Right lobe of liver (tissue), 4 donors: ENCODE measurements at regions not wholly inside any gene's neighbourhood (a gene's known extent, or its start where the extent isn't known, plus 50 kb on each side); places are given as distances from the start of the nearest gene placed in this dataset.

Source experiments
- POLR2A ChIP-seq: fragments of 450-650 bp; IDR thresholded peaks from one replicate; pipeline ENCODE4 v1.6.1; 2017; ENCODE audit warnings: antibody characterized with exemption, mild to moderate bottlenecking
- TF ChIP-seq, protein P1 (sequence below), 4 donors: fragments of 200-600 bp in 3 of 4; fragments of 450-650 bp in 1 of 4; IDR thresholded peaks; one replicate each; pipeline versions ENCODE4 v1.5.1 to v1.8.0; 2016 to 2022; ENCODE audit warnings: antibody characterized with exemption in 4 of 4, mild to moderate bottlenecking in 2 of 4
- donor health status: DM: no; HTN: no; CAD: no.
- donor health status: DM: no; HTN: no; CAD: no.
- donor health status: DM: no; HTN: yes; CAD: no.

DNA sequence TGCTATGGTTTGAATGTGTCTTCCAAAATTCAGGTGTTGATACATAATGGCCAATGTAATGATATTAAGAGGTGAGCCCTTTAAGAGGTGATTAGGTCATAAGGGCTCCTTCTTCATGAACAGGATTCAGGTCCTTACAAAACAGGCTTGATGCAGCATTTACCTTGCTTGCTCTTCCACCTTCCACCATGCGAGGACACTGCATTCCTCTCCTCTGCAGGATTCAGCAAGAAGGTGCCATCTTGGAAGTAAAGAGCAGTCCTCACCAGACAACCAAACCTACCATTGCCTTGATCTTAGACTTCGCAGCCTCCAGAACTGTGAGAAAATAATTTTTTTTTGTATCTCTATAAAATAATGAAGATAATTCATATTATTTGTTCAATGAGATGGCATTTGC is 314.0 kb upstream of the SMARCA2 start:
- TF ChIP-seq, protein P1, sequence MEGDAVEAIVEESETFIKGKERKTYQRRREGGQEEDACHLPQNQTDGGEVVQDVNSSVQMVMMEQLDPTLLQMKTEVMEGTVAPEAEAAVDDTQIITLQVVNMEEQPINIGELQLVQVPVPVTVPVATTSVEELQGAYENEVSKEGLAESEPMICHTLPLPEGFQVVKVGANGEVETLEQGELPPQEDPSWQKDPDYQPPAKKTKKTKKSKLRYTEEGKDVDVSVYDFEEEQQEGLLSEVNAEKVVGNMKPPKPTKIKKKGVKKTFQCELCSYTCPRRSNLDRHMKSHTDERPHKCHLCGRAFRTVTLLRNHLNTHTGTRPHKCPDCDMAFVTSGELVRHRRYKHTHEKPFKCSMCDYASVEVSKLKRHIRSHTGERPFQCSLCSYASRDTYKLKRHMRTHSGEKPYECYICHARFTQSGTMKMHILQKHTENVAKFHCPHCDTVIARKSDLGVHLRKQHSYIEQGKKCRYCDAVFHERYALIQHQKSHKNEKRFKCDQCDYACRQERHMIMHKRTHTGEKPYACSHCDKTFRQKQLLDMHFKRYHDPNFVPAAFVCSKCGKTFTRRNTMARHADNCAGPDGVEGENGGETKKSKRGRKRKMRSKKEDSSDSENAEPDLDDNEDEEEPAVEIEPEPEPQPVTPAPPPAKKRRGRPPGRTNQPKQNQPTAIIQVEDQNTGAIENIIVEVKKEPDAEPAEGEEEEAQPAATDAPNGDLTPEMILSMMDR (IDR thresholded peaks at IDR 0.05) = no peak
- no peak for TF ChIP-seq POLR2A
